GM19438 (cell line): ENCODE measurements at regions not wholly inside any gene's neighbourhood (a gene's known extent, or its start where the extent isn't known, plus 50 kb on each side); places are given as distances from the start of the nearest gene placed in this dataset.
A peak's percentile ranks its signal among the peaks of the same experiment; 100 is the strongest.

Source experiments
- ATAC-seq: cut with Tn5 transposase; IDR thresholded peaks from one replicate; pipeline ENCODE4 v1.9.1; 2021; ENCODE audit warnings: low read depth; ENCODE audit not compliant: unreplicated experiment

GRCh38 chr5:56496581-56497063 lies 263.5 kb upstream of the ANKRD55 start:
- ATAC-seq: no peak

GRCh38 chr5:56494300-56494731 lies 261.2 kb upstream of the ANKRD55 start:
- no peak for ATAC-seq

GRCh38 chr5:56493766-56494165 lies 260.6 kb upstream of the ANKRD55 start:
- ATAC-seq: no peak

DNA sequence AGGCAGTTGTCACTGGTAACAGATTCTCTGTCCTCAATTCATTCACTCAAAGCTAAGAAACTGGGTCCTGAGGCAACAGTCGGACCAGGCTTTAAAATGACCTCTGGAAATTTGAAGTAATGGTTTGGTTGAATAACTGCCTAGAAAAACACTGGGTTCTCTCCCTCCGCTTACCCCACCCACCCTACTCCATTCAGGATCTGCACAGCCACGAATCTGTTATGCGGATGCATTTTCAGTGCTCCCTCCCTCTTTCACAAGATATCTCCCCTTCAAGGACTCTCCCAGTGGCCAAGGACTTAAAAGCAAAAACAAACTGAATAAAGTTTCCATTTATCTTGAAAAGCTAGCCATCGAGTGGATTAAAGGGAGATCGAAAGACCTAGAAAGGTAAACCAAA lies 260.2 kb upstream of the ANKRD55 start:
- no peak for ATAC-seq

- ATAC-seq: no peak
Measured at GRCh38 chr5:56492812-56493211, 259.7 kb upstream of the ANKRD55 start.

DNA sequence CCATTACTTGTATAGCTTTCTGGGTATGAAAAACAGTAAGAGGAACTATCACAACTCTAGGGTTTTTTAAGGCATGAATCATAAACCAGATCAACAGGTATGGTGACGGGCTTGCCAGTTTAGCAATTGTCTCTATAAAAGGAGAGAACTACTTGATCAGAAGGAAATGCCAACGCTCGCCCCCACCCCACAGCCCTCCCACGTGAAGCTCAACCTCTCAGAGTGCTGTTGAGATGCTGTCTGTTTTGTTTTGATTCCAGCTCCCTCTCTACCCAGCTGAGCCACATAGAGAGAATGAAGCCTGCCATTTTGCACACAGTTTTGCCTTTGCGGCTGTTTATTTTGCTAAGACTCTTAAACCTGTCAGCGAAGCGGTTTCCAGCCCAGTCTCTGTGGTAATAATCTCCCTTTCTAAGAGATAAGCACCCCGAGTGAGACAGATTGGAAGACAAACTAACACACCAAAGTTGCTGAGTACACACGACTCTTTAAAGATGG lies 257.9 kb upstream of the ANKRD55 start:
- no peak for ATAC-seq

DNA sequence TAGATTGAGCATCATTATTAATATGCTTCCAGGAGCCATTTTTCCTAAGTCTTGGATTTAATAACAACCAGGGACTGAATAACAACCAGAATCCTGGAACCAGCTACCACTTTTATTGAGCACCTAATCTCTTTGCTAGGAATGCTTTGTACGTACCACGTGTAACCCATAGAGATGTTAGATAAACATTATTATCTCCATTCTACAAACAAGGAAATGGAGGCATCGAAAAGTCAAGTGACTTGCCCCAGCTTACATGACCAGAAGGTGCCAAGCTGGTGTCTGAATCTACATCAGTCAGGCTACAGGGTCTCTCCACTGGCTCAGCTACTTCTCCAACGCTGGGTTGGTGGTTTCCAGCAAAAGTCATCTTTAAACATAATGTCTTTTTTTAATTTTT lies 256.1 kb upstream of the ANKRD55 start:
- ATAC-seq: no peak

DNA sequence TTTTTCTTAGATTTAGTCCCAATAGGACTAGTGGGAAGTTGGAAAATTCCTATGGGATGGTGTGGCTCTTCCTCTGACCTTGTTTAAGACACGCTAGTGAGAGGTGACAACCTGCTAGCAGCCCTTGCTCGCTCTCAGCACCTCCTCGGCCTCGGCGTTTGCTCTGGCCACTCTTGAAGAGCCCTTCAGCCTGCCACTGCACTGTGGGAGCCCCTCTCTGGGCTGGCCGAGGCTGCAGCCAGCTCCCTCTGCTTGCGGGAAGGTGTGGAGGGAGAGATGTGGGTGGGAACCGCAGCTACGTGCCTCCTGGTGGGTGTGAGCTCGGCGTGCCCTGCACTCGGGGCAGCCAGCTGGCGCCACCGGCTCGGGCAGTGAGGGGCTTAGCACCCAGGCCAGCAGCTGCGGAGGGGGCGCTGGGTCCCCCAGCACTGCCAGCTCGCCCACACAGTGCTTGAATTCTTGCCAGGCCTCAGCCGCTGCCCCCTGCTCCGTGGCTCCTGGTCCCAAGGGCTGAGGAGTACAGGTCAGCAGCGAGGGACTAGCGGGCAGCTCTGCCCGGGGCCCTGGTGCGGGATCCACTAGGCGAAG lies 254.5 kb upstream of the ANKRD55 start:
- ATAC-seq: no peak

DNA sequence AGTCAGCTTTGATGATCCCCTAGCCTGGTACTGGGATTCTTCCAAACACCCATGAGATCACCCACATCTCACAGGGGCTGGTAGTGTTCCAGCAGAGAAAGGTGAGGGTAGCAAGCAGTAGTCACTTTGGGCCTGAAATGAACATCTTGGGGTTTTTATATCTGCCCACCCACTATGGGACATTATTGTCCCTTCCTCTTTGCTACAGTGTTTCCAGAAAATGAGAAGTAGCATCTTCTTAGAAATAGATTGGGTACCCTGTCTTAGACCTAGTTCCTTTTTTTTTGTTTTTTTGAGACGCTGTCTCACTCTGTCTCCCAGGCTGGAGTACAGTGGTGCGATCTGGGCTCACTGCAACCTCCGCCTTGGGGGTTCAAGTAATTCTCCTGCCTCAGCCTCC lies 249.2 kb upstream of the ANKRD55 start:
- ATAC-seq: no peak

DNA sequence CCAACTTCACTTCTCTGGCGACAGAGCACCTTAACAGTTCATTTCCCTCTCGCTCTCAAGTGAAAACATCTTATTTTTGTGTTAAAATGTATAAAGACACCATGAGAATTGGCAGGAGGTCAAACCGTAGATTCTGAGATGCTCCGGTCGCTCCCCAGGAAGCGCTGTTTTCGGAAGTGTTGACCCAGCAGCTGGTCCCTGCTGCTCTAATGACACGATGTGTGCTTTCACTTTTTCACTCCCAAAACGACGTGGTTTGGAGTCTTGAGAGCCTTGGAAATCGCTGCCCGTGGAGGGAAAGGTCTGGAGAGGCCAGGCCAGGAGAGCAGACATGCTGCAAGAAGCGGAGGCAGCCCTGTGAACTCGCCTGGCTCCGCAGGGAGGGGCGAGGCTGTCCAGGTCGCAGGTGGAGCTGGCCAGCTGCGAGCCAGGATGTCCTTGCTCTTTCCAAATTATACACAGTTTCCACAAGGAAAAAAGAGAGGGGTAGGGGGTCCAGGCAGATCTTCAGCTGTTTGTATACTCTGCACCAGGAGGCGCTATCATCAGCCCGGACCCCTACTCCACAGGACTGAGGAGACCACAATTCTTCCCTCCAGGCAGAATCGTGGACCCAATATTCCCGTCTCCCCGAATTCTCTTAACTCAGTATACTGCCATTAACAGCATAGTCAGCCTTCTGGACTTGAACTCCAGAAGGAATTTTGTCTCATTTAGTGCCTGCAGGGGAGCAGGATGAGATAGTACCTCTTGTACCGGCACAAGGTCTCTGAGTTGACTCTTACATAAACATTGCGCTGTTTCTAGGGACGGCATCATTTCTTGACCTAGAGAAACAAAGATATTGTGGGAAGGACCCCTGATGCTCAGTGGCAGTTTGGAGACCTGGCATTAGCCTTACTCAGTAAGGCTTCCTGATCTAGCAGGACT lies 248.6 kb upstream of the ANKRD55 start:
- ATAC-seq: peak; percentile 49

GRCh38 chr5:56480705-56481427 lies 247.7 kb upstream of the ANKRD55 start:
- peak; percentile 19 for ATAC-seq

DNA sequence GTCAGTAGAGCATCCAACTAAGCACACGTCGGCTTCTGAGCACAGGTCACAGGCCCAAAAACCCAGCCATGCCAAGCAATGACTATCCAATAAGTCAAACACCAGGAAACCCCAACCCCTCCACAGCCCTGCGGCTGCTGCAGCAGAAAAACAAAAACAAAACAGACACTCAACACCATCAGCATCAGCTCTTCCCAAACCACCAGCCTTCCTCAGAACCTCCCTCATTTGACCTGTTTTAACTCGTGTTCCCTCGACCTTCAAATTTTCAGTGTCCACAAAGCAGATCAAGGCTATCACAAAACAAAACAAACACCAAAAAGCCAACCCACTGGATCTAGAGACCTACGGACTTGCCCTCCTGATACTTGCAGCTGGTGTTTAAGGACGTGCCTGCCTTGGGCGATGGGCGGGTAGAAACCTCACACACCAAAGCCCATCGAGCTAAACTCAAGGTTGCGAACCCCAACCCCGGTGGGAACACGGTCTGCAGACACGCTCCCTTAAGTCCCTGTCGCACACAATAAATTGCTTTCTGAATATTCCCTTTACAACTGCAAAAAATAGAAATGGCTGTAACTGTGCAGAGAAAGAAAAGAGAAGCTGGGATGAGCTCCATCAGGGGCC lies 247.1 kb upstream of the ANKRD55 start:
- ATAC-seq: no peak

DNA sequence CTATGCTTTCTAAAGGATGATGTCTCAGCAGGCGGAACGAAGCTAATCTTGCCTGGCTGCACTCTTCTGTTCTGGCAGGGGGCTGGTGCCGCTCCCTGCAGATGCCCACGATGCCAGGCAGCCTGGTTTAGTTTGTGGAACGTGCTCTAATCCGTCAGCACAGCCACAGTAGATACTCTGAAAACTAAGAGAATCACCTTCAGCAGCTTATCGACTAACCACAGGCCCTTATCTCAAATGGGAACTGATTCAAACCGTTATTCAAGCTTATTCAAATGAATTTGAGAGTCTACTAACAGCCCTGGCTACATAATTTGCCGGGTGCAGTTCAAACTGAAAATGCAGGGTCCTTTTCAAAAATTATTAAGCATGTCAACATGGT lies 246.6 kb upstream of the ANKRD55 start:
- no peak for ATAC-seq

DNA sequence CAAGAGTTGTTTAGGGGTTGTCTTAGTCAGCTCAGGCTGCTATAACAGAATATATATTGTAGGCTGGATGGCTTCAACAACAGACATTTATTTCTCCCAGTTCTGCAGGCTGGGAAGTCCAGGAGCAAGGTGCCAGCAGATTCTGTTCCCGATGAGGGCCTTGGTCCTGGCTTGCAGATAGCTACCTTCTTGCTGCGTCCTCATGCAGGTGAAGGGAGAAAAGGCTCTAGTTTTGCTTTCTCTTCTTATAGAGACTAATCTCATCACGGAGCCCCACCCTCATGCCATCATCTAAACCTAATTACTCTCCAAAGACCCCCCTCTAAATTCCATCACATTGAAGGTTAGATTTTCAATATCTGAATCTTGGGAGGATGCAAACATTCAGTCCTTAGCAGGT lies 246.0 kb upstream of the ANKRD55 start:
- no peak for ATAC-seq

- ATAC-seq: no peak
Measured at GRCh38 chr5:56478062-56478461, 244.9 kb upstream of the ANKRD55 start.

DNA sequence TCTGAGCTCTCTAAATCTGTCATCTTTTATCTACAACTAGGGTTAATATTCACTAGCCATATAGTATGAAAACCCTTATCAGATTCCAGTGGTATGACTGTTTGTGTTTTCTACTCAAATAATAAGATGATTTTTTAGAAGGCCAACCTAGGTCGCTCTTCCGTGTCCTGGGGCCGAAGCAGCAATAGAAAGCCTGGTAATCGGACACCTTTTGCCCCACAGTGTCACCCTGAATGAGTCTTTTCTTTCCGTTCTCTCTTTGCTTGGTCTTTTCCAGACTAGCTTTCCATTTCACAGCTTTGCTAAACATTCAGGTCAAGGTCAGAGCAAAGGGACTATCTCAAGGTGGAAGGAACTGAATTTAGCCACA lies 243.3 kb upstream of the ANKRD55 start:
- no peak for ATAC-seq

DNA sequence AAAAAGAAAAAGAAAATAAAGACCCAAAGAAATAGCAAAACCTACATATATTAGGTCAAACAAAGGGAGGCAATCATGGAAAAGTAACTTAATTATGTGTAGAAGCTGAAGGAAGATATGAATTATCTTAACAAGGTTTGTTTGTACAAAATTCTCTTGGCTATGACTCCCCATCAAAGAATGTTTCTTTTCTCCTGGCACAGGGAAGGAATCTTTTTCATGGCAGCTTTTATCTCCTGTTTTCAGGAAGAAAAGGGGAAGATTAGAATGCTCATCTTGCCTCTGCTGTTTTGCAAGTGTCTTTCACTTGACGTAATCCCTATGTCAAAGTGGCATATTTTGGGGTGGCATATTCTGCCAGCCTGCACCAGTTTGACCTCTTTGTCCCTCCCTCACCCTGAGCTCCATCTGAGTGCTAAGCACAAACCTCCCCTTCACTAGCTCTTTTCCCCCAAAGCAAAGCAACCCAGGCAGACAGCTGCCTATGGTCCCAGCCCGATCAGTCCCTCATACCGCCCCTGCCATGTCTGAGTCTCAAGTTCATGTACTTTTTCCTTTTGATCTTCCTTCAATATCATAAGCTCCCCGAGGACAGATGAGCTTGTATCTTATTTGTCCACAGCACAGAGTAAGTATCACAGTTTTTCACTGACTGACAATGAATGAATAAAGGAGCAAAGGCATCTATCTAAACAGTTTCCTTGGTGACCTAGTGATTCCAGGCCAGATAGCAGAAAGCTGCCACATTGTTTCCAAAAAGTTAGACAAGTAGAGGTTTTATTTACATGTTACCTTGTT lies 242.8 kb upstream of the ANKRD55 start:
- ATAC-seq: no peak

- ATAC-seq: no peak
Measured at GRCh38 chr5:56471707-56472106, 238.6 kb upstream of the ANKRD55 start.

- ATAC-seq: no peak
Measured at GRCh38 chr5:56470007-56470406, 236.9 kb upstream of the ANKRD55 start.

GRCh38 chr5:56468277-56468676 lies 235.1 kb upstream of the ANKRD55 start:
- no peak for ATAC-seq
